HG02870 (cell line): ENCODE measurements at regions not wholly inside any gene's neighbourhood (a gene's known extent, or its start where the extent isn't known, plus 50 kb on each side); places are given as distances from the start of the nearest gene placed in this dataset.
"Not testable (repeated sequence)": the region's sequence is repeated elsewhere in the genome, so short reads cannot be mapped to it uniquely, and the experiment has no call there.

Source experiments
- ATAC-seq: cut with Tn5 transposase; IDR thresholded peaks from one replicate; pipeline ENCODE4 v1.9.1; 2021; ENCODE audit warnings: mild to moderate bottlenecking, moderate library complexity; ENCODE audit not compliant: unreplicated experiment

GRCh38 chr22:49475253-49475652, 352.4 kb downstream of the BRD1 start:
- ATAC-seq, result no peak

GRCh38 chr22:49473286-49473685, 354.4 kb downstream of the BRD1 start:
- ATAC-seq, result no peak

GRCh38 chr22:49470741-49471503, 356.8 kb downstream of the BRD1 start:
- ATAC-seq, result no peak

GRCh38 chr22:49469896-49470740, 357.6 kb downstream of the BRD1 start:
- ATAC-seq, result no peak

- no peak for ATAC-seq
Measured at GRCh38 chr22:49468487-49469198, 359.0 kb downstream of the BRD1 start.

- no peak for ATAC-seq
Measured at GRCh38 chr22:49466878-49467595, 360.6 kb downstream of the BRD1 start.

- no peak for ATAC-seq
Measured at GRCh38 chr22:49464037-49464436, 363.6 kb downstream of the BRD1 start.

GRCh38 chr22:49462795-49463194, 364.9 kb downstream of the BRD1 start:
- ATAC-seq, result no peak

- no peak for ATAC-seq
Measured at GRCh38 chr22:49462291-49462690, 365.4 kb downstream of the BRD1 start.

- no peak for ATAC-seq
Measured at GRCh38 chr22:49461674-49462073, 366.0 kb downstream of the BRD1 start.

- no peak for ATAC-seq
Measured at GRCh38 chr22:49460592-49461281, 366.9 kb downstream of the BRD1 start.

GRCh38 chr22:49460091-49460490, 367.6 kb downstream of the BRD1 start:
- no peak for ATAC-seq

GRCh38 chr22:49458708-49459099, 369.0 kb downstream of the BRD1 start:
- no peak for ATAC-seq

GRCh38 chr22:49457946-49458707, 369.5 kb downstream of the BRD1 start:
- ATAC-seq, result no peak

- ATAC-seq, result no peak
Measured at GRCh38 chr22:49457146-49457545, 370.5 kb downstream of the BRD1 start.

GRCh38 chr22:49455595-49455994, 372.1 kb downstream of the BRD1 start:
- no peak for ATAC-seq

- no peak for ATAC-seq
Measured at GRCh38 chr22:49454726-49455125, 372.9 kb downstream of the BRD1 start.

GRCh38 chr22:49453771-49454170, 373.9 kb downstream of the BRD1 start:
- ATAC-seq, result no peak

GRCh38 chr22:49453019-49453418, 374.7 kb downstream of the BRD1 start:
- ATAC-seq, result not testable (repeated sequence)
